C4-2B (cell line): ENCODE measurements at regions not wholly inside any gene's neighbourhood (a gene's known extent, or its start where the extent isn't known, plus 50 kb on each side); places are given as distances from the start of the nearest gene placed in this dataset.

Experiments used
- CTCF ChIP-seq: fragments of 450-650 bp; conservative IDR thresholded peaks from 2 replicates; pipeline ENCODE4 v1.5.1; 2017; ENCODE audit warnings: mild to moderate bottlenecking
- ZFX ChIP-seq: fragments of 450-650 bp; IDR thresholded peaks from 2 replicates; pipeline ENCODE4 v1.6.1; 2017

- TF ChIP-seq CTCF (no peak), ZFX (no peak)
Observed at GRCh38 chr11:105388006-105388405, 221.9 kb upstream of the GRIA4 start.
